ENCODE measurements at regions not wholly inside any gene's neighbourhood (a gene's known extent, or its start where the extent isn't known, plus 50 kb on each side); places are given as distances from the start of the nearest gene placed in this dataset.
A peak's percentile ranks its signal among the peaks of the same experiment; 100 is the strongest.

GRCh38 chr12:93191423-93191822 is 186.3 kb upstream of the NUDT4 start:
- no TSS peak for BruUV-seq (replicated peaks)
- dilution Hi-C loops (cut with HindIII; ENCODE audit: low sequenced_read_pairs, unreplicated experiment) = no loop called here
- Histone ChIP-seq H2AFZ (replicated peaks; ENCODE audit: low read length, poor library complexity) (no peak overlapping the region), H2BK15ac (ENCODE audit: low read depth, low read length) (no peak overlapping the region), H4K20me1 (ENCODE audit: insufficient read depth, low read length) (no peaks in the 10 kb centered on the region), H3K4me2 (ENCODE audit: low read depth, low read length) (peak overlapping the region; percentile 38), H2AK9ac (replicated peaks; ENCODE audit: low read depth, low read length, poor library complexity) (no peak overlapping the region), H4K5ac (ENCODE audit: low read depth, low read length) (0 out of 2 replicates have a peak overlapping the region, but pooled peaks have one; percentile 52), H4K8ac (ENCODE audit: low read depth in 2 of 2, low read length in 2 of 2) (no peak overlapping the region), H2BK20ac (ENCODE audit: low read depth, low read length) (no peak overlapping the region), H3K9me1 (ENCODE audit: insufficient read depth, low read length) (no peaks in the 10 kb centered on the region), H3K4me1 (ENCODE audit: control insufficient read depth, insufficient read depth, low read length) (0 out of 2 replicates have a peak, but pooled peaks cover 2% of the 10 kb centered on the region), H3K18ac (ENCODE audit: low read depth, low read length) (peak overlapping the region; percentile 79), H3K56ac (ENCODE audit: extremely low read depth, insufficient read depth, low read length) (no peak overlapping the region), H3K27ac (ENCODE audit: insufficient read depth, low read length) (no peak overlapping the region), H2BK120ac (ENCODE audit: low read depth, low read length) (no peak overlapping the region), H3K27me3 (ENCODE audit: control insufficient read depth, insufficient read depth, low read length) (no peaks in the 10 kb centered on the region), H3K4ac (ENCODE audit: low read depth, low read length) (no peak overlapping the region), H2AK5ac (ENCODE audit: low read depth, low read length) (no peak overlapping the region), H4K91ac (ENCODE audit: insufficient read depth, low read depth, low read length) (no peak overlapping the region), H3K36me3 (ENCODE audit: control insufficient read depth, insufficient read depth, low read length) (no peaks in the 10 kb centered on the region), H3K9me3 (ENCODE audit: control insufficient read depth, insufficient read depth, low read length) (0 out of 2 replicates have a peak, but pooled peaks cover 2% of the 10 kb centered on the region), H2BK5ac (ENCODE audit: low read depth, low read length, poor library complexity, severe bottlenecking) (no peak overlapping the region), H3K23ac (ENCODE audit: low read depth, low read length) (peak overlapping the region; percentile 33), H3K14ac (replicated peaks; ENCODE audit: low read depth, low read length) (0 out of 2 replicates have a peak overlapping the region, but pooled peaks have one; percentile 21), H3K9ac (ENCODE audit: low read depth, low read length) (no peak overlapping the region), H3K79me1 (ENCODE audit: low read depth in 1 of 2, low read length in 2 of 2) (no peaks in the 10 kb centered on the region), H3K4me3 (ENCODE audit: insufficient read depth, low read depth, low read length) (no peak overlapping the region)
- DNase-seq (no peak), ATAC-seq (ENCODE audit: low read depth) (no peak)
- TF ChIP-seq BHLHE40 (IDR thresholded peaks at IDR 0.05; ENCODE audit: low read depth, low read length) = no peak
- TF ChIP-seq POLR2A (IDR thresholded peaks at IDR 0.05; ENCODE audit: low read depth, low read length) = no peak
- no peak for TF ChIP-seq RAD21 (IDR thresholded peaks at IDR 0.05; ENCODE audit: low read length)
- TF ChIP-seq, protein P1, sequence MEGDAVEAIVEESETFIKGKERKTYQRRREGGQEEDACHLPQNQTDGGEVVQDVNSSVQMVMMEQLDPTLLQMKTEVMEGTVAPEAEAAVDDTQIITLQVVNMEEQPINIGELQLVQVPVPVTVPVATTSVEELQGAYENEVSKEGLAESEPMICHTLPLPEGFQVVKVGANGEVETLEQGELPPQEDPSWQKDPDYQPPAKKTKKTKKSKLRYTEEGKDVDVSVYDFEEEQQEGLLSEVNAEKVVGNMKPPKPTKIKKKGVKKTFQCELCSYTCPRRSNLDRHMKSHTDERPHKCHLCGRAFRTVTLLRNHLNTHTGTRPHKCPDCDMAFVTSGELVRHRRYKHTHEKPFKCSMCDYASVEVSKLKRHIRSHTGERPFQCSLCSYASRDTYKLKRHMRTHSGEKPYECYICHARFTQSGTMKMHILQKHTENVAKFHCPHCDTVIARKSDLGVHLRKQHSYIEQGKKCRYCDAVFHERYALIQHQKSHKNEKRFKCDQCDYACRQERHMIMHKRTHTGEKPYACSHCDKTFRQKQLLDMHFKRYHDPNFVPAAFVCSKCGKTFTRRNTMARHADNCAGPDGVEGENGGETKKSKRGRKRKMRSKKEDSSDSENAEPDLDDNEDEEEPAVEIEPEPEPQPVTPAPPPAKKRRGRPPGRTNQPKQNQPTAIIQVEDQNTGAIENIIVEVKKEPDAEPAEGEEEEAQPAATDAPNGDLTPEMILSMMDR (conservative IDR thresholded peaks at IDR 0.05; ENCODE audit: low read depth, low read length) = no peak
- TF ChIP-seq MXI1 (IDR thresholded peaks at IDR 0.05; ENCODE audit: borderline replicate concordance, low read depth, low read length) = no peak
- no peak for TF ChIP-seq RCOR1 (IDR thresholded peaks at IDR 0.05; ENCODE audit: insufficient replicate concordance, low read length)
- TF ChIP-seq NFE2L2 (IDR thresholded peaks at IDR 0.05; ENCODE audit: low read depth, low read length) = no peak
- no peak for TF ChIP-seq USF2 (IDR thresholded peaks at IDR 0.05; ENCODE audit: low read depth, low read length)
- TF ChIP-seq RFX5 (IDR thresholded peaks at IDR 0.05; ENCODE audit: low read depth, low read length) = no peak
- no peak for TF ChIP-seq CHD1 (IDR thresholded peaks at IDR 0.05; ENCODE audit: low read depth, low read length)
- ChIA-PET POLR2A (ENCODE audit: unreplicated experiment) (no interaction called here), CTCF (no interaction called here)
- intact Hi-C loops (cut with micrococcal nuclease) = no loop called here
- WGBS, 2 experiments (ENCODE audit: extremely low coverage in 2 of 2, insufficient read length in 1 of 2) = no CpG with 5 or more reads among the region's 2 CpGs
- in situ Hi-C loops (cut with MboI; ENCODE audit: low sequenced_read_pairs) = no loop called here

Data from IMR-90 (cell line).